GM12872 (cell line): ENCODE measurements at regions not wholly inside any gene's neighbourhood (a gene's known extent, or its start where the extent isn't known, plus 50 kb on each side); places are given as distances from the start of the nearest gene placed in this dataset.

ENCODE experiments used
- TF ChIP-seq, protein P1 (sequence below): IDR thresholded peaks from 3 replicates; pipeline ENCODE4 v1.5.1; 2011; ENCODE audit warnings: low read depth, mild to moderate bottlenecking, low read length, moderate library complexity; ENCODE audit not compliant: insufficient read depth

DNA sequence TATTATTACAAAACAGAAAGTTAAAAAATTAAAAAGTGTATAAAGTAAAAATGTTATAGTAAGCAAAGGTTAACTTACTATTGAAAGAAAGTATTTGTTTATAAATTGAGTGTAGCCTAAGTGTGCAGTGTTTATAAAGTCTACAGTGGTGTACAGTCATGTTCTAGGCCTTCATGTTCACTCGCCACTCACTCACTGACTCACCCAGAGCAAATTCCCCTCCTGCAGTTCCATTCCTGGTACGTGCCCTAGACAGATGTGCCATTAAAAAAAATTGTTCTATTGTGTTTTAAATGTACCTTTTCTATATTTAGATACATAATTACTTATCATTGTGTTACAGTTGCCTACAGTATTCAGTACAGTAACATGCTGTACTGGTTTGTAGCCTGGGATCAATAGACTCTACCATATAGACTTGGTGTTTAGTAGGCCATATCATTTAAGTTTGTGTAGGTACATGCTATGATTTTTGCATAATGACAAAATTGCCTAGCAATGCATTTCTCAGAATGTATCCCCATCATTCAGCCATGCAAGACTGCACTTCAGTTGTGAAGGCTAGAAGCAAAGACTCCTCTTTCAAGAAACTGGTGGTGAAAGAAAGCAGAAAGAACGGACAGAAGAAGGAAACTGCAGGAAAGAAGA, 100.6 kb downstream of the DACT1 start:
- TF ChIP-seq, protein P1, sequence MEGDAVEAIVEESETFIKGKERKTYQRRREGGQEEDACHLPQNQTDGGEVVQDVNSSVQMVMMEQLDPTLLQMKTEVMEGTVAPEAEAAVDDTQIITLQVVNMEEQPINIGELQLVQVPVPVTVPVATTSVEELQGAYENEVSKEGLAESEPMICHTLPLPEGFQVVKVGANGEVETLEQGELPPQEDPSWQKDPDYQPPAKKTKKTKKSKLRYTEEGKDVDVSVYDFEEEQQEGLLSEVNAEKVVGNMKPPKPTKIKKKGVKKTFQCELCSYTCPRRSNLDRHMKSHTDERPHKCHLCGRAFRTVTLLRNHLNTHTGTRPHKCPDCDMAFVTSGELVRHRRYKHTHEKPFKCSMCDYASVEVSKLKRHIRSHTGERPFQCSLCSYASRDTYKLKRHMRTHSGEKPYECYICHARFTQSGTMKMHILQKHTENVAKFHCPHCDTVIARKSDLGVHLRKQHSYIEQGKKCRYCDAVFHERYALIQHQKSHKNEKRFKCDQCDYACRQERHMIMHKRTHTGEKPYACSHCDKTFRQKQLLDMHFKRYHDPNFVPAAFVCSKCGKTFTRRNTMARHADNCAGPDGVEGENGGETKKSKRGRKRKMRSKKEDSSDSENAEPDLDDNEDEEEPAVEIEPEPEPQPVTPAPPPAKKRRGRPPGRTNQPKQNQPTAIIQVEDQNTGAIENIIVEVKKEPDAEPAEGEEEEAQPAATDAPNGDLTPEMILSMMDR: no peak

DNA sequence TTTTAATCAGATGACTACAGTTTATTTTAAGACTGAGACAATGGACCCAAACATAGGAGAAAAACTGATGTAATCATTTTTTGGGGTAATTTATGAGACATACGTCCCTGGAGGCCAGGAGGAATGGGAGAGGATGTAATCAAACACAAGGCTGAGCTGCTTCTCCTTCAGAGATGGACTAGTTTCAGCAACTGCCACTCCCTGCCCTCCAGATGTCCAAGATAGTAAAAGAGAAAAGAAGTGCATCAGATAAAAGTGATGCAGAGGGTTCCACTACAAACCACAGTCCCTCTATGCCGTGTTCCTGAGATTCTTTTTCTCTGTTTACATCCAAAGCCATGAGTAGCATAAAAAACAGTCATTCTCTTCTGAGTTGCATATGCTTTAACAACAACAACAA, 101.1 kb downstream of the DACT1 start:
- TF ChIP-seq, protein P1: no peak

DNA sequence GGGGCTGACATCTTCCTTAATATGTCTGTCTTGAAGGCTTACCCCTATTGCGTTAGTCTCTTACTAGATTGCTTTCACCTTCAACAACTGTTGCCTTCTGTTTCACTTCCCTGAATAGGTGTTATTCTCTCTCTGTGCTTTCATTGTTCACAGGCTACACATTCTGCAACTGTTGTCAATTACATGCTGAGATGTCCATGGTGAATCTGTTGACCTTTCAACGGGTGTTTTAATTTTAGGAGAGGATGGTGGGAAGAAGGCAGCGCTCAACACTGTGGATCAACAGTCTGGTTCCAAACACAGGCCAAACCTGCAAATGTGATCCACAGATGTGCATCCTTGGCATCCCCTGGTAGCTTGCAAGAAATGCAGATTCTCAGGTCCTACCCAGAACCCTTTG, 101.9 kb downstream of the DACT1 start:
- TF ChIP-seq, protein P1: no peak

DNA sequence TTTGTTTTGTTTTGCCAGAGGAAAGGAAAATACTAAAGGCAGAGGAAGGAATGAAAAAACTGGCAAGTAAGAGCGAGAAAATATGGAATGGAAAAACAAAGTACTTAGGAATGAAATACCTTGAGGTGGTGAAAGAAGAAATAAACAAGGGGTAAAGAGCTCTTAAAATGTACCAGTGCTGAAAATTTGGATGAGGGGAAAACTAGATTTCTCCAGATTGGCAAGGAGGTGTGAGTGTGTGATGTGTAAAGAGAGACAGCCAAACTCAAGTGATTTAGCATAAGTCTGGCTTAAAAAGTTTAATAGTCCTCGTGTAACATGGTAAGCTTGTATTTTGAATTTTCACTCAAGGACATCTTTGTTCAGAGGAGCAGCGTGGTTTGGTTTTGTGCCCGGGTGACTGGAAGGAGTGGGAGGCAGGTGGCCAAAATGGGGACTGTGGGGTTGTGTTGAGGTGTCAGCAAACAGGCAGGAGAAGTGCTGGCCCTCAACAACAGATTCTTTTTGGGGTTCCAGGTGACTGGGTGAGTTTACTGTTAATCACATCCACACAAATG, 102.7 kb downstream of the DACT1 start:
- TF ChIP-seq, protein P1: no peak

DNA sequence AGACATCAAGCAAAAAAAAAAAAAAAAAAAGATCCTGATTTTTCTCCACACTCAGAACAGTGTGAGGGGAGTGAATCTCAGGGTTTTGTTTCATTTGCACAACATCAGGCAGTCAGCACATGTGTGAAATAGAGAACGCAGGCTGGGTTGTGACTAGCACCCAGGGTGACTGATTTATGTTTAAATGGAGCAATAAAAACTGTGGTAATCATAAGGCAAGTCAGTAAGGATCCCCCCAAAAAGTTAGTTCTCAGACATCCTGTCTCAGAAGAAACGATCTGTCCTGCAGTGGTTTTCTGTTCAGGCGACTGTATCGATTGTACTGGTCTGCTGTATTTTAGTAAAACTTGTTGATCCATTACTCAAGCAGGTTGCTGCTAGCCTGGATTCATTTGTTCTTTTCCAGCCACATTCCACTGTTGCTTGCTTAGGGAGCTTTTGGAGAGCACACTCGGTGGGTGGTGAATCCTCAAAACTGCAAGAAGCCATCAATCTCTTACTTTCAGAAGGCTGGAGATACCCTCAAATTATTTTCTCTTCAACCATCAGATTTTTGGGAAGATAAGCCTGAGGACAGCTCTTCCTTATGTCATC, 107.1 kb downstream of the DACT1 start:
- TF ChIP-seq, protein P1: no peak

DNA sequence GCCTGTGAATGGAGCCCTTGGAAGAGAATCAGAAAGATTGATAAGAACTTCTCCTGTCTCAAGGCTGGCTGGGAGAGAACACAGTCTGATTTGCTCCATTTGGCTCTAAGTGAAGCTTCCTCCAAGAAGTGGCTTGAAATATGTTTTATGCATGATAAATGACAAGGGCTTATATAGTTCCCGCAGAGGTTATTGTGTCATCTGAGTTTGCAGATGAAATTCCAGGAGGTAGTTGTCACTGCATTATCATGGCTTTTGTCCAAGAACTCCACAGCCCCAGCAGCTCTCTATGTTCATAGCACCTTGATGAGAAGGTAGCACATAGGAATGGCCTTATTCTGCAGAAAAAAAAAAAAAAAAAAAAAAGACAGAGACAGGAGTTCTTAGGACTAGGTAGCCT, 108.5 kb downstream of the DACT1 start:
- TF ChIP-seq, protein P1: no peak

DNA sequence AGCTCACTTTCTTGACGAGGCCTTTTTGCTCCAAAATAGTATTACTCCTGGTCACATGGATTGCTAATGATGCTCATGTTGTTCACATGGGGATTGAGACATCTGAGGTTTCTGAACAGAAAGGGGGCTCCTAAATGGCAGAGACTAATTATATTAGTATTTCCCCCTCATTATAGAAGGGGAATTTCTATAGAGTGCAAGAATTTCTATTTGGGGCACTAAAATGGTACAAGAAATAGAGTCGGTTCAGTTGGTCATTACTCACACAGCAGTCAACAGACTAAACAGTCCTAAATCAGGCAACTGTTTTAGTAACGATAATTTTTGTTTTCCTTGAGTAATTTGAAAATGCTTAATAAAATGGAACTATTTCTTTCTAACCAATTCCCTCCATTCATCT, 108.9 kb downstream of the DACT1 start:
- TF ChIP-seq, protein P1: no peak
